ENCODE measurements at regions not wholly inside any gene's neighbourhood (a gene's known extent, or its start where the extent isn't known, plus 50 kb on each side); places are given as distances from the start of the nearest gene placed in this dataset.
"Not testable (repeated sequence)": the region's sequence is repeated elsewhere in the genome, so short reads cannot be mapped to it uniquely, and the experiment has no call there.

GRCh38 chr2:16238001-16238761 is 297.8 kb downstream of the MYCN start:
- no peak for DNase-seq (ENCODE audit: low read depth)
- TF ChIP-seq, protein P1, sequence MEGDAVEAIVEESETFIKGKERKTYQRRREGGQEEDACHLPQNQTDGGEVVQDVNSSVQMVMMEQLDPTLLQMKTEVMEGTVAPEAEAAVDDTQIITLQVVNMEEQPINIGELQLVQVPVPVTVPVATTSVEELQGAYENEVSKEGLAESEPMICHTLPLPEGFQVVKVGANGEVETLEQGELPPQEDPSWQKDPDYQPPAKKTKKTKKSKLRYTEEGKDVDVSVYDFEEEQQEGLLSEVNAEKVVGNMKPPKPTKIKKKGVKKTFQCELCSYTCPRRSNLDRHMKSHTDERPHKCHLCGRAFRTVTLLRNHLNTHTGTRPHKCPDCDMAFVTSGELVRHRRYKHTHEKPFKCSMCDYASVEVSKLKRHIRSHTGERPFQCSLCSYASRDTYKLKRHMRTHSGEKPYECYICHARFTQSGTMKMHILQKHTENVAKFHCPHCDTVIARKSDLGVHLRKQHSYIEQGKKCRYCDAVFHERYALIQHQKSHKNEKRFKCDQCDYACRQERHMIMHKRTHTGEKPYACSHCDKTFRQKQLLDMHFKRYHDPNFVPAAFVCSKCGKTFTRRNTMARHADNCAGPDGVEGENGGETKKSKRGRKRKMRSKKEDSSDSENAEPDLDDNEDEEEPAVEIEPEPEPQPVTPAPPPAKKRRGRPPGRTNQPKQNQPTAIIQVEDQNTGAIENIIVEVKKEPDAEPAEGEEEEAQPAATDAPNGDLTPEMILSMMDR (conservative IDR thresholded peaks at IDR 0.05; ENCODE audit: control insufficient read depth, insufficient read depth, low read depth, low read length), result no peak
- H3K4me3 ChIP-seq (ENCODE audit: control insufficient read depth, low read depth, low read length), result no peak overlapping the region

GRCh38 chr2:16235747-16236146 is 295.4 kb downstream of the MYCN start:
- no peak overlapping the region for H3K4me3 ChIP-seq (ENCODE audit: control insufficient read depth, low read depth, low read length)
- no peak for DNase-seq (ENCODE audit: low read depth)
- TF ChIP-seq, protein P1 (conservative IDR thresholded peaks at IDR 0.05; ENCODE audit: control insufficient read depth, insufficient read depth, low read depth, low read length), result no peak

DNA sequence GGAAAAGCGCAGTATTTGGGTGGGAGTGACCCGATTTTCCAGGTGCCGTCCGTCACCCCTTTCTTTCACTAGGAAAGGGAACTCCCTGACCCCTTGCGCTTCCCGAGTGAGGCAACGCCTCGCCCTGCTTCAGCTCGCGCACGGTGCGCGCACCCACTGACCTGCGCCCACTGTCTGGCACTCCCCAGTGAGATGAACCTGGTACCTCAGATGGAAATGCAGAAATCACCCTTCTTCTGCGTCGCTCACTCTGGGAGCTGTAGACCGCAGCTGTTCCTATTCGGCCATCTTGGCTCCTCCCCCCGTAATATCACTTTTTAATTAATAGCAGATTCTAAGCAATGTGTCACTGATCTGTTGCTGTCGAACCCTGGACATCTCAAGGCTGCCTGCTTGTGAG is 294.9 kb downstream of the MYCN start:
- not testable (repeated sequence) for H3K4me3 ChIP-seq (ENCODE audit: control insufficient read depth, low read depth, low read length); DNase-seq (ENCODE audit: low read depth)

DNA sequence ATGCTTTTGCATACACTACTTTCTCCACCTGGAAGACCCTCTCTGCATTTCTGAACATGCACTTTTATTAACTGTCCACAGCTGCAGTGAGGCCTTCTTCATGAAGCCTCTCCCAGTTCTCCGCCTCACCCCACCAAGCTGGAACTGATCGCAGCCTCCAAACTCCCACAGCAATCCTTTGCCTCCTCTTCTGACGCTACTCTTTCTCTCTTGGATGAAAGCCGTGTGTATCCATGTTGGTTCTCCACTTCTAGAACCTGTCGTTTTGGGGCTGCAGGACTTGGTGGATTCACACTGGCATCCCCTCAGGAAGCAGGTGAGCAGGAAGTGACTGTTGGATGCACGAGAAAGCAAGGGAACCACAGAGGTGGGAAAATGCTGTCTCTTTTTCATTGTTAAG is 288.6 kb downstream of the MYCN start:
- no peak overlapping the region for H3K4me3 ChIP-seq (ENCODE audit: control insufficient read depth, low read depth, low read length)
- DNase-seq (ENCODE audit: low read depth), result no peak
- TF ChIP-seq, protein P1 (conservative IDR thresholded peaks at IDR 0.05; ENCODE audit: control insufficient read depth, insufficient read depth, low read depth, low read length), result no peak

DNA sequence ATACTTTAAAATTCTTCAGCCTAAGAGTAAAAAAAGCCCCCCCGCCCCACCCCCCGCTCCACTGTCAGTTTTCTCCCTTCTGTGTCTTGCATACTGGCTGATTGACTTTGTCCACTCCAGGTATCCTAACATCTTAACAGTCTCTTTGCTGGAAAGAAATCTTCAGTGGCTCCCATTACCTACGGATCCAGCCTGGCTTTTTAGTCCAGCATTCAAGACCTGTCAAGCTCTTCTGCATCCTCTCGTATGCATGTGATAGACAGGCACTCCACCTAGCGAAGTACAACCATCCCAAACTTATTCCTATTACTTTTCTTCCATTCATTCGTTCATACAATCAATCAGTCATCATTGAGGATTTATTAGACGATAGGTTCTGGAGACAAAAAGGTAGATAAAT is 288.1 kb downstream of the MYCN start:
- TF ChIP-seq, protein P1 (conservative IDR thresholded peaks at IDR 0.05; ENCODE audit: control insufficient read depth, insufficient read depth, low read depth, low read length), result no peak
- no peak for DNase-seq (ENCODE audit: low read depth)
- no peak overlapping the region for H3K4me3 ChIP-seq (ENCODE audit: control insufficient read depth, low read depth, low read length)

DNA sequence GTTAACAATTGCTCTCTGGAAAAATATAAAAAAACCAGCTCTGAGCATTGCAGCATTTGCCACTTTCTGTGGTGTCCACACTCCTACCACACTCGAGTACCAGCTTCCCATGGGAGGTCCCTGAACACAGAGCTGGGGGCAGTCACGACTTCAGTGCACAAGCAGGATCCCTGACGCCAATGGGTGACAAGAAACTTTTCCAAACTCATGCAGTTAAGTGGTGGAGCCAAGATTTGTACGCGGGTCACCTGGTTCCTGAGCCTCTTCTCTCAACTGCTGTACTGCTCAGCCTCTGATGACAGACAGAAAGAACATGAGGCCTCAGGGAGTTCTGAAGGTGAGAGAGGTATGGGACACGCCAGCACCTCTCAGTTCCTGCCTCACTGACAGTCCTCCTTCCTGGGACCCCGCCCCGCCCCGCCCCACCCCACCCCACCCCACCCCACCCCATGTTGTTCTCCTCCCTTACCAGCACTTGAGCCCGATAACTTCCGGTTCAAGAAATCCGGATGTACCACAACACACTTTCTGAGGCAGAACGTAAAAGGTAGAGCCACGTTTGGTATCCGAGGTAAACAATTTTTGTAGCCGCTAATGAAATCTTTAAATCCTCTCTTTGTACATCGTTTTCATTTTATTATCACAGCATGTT is 287.6 kb downstream of the MYCN start:
- no peak overlapping the region for H3K4me3 ChIP-seq (ENCODE audit: control insufficient read depth, low read depth, low read length)
- TF ChIP-seq, protein P1 (conservative IDR thresholded peaks at IDR 0.05; ENCODE audit: control insufficient read depth, insufficient read depth, low read depth, low read length), result no peak
- DNase-seq (ENCODE audit: low read depth), result no peak

DNA sequence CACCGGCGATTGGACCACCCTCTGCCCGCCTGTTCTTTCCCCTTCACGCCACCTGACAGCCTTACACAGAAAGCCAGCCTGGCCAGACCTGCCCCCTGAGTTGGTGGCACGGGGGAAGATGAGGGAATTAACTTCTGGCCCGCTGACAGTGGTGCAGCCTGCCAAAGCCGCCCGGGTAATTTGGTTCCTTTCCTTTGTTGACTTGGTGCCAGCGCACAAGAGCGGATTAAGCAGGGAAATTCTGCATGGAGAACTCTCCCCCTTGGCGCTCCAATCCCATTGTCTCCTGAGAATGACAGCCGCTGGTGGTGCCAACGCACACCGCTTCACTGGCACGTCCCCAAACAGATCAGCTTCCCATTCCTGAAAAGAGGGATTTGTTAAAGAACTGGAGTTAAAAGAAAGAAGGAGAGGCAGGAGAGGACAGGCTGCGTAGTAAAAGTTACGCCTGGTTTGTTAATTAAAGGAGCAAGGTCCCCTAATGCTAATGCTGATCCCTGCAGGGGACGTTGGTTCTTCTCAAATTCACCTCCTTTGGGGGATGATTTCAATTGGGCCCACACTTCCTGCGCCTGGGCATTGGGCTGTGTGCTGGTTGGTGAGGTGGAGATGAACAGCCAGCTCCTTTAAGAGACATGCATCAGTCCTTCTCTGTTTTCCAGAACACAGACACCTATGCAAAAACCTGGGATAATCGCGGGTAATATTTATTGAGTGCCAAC is 286.8 kb downstream of the MYCN start:
- DNase-seq (ENCODE audit: low read depth), result no peak
- TF ChIP-seq, protein P1 (conservative IDR thresholded peaks at IDR 0.05; ENCODE audit: control insufficient read depth, insufficient read depth, low read depth, low read length), result no peak
- no peak overlapping the region for H3K4me3 ChIP-seq (ENCODE audit: control insufficient read depth, low read depth, low read length)
